SIG-M5 treated with dmso at 0.1 percent for 504 hours (cell line): ENCODE measurements at regions not wholly inside any gene's neighbourhood (a gene's known extent, or its start where the extent isn't known, plus 50 kb on each side); places are given as distances from the start of the nearest gene placed in this dataset.

ENCODE experiments used
- DNase-seq: peaks from one replicate; lab custom pipeline; 2025; ENCODE audit not compliant: unreplicated experiment; lab: John Stamatoyannopoulos, UW

- DNase-seq: no peak
These were observed 209.9 kb downstream of the COL4A1 start for GRCh38 chr13:110097013-110097412.

DNA sequence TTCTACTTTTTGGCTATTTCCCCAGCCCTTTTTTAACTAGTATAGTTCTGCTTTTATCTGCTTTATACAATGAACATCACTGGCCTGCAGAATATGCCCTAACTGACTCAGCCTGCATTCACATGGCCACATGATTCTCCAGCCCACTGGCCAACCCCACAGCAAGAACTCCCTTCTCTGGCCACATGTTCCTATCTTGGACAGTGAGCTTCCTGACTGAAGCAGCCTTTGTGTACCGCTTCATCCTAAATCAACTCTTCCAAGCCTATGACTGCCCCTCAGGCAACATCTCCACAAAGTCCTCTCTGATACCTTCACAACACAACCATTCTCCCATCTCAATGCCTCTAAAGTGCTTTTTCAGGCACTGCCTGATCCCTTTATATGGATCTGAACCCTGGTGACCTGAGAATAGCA, 214.1 kb downstream of the COL4A1 start:
- no peak for DNase-seq

DNA sequence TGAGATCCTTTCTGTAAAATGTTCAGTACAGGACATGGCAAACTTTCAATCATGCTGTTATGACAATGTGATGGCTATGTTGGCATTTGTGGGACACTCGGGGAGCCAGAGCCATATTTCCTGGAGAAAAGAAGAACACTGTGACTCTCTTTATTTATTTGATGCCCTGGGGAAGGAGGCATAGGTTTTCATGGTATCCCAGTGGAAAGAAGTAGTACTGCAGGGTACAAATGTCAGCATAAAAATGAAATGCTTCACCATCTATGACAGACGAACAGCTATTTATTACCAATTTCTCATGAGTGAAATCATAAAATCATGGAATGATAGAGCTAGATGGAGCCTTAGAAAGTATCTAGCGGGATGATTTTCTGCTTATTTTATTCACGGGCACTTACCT, 217.1 kb downstream of the COL4A1 start:
- DNase-seq: no peak

GRCh38 chr13:110089100-110089499, 217.9 kb downstream of the COL4A1 start:
- no peak for DNase-seq

DNA sequence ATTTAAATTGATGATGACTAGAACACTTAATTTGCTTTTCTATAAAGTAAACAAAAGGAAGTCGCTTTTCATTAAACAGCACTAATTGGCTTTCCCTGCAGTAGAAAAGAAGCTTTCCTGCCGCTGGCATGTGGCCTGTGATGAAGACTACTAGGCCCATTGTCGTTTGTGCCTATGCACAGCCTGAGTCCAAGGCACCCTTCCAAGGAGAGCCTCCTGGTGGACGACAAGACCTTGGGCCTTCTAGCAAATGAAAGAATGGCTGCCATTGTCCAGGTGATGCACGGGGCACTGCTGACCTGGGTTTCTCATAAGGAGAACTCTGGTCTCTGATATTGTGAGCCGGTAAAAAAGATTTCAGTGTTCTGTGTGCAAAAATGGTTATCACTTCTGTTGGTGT, 233.0 kb downstream of the COL4A1 start:
- no peak for DNase-seq

DNA sequence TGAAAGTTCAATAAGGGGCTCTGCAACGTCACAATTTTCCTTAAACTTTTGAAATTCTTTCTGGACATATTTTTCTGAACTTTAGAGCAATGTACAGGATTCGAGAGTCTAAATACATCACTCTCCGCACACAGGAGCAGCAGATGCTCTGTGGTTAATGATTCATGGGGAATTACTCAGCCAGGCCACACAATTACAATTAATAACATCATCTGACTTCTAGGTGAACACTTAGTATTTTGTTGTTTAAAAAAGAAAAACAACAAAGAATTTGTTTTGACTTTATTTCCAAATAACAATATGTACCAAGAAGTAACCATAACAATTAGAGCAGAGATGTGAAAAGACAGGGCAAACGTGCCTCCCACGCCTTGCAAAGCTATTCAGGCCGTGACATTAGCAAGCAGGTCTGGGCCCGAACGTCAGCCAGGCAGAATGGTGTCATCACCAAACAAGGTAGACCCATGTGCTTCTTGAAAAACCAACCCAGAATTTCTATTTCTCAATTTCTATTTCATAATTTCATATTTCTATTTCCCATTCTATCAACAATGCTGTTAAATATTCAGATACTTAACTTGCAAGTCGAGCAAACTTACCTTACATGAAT, 236.3 kb downstream of the COL4A1 start:
- no peak for DNase-seq

GRCh38 chr13:110070046-110070445, 236.9 kb downstream of the COL4A1 start:
- no peak for DNase-seq

- DNase-seq: no peak
These were observed 238.8 kb downstream of the COL4A1 start for GRCh38 chr13:110068176-110068473.

DNA sequence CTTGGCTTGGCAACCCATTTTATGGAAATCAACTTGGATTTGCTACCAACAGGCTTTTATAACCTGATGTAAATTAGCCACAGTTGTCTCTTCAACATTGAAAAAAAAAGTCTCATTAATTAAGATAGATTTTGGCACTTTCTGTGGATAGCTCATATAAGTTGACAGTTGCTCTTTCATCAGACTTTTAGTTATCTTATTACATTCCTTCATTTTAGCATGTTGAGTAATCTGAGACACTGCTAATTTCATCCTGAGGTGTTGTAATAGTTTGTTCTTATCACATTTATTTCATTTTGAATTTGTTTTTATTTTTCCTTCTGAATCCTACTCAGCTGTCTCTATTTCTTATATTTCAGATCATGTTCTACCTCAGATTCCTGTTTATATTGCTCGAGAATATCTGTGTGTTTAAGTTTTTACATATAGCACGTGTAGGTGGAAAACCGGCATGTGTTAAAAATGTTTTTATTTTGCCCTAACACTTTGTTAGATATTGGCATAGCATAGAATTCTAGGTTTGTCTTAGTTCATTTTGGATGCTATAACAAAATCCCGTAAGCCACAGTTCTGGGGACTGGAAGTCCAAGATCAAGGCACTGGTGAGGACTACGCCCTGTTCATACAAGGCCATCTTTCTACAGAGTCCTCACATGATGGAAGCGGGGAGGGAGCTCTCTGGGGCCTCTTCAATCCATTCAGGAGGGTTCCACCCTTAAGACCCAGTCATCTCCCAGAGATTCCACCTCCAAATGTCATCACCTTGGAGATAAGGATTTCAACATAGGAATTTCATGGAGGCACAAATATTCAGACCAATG, 239.4 kb downstream of the COL4A1 start:
- peak; percentile 5 for DNase-seq

DNA sequence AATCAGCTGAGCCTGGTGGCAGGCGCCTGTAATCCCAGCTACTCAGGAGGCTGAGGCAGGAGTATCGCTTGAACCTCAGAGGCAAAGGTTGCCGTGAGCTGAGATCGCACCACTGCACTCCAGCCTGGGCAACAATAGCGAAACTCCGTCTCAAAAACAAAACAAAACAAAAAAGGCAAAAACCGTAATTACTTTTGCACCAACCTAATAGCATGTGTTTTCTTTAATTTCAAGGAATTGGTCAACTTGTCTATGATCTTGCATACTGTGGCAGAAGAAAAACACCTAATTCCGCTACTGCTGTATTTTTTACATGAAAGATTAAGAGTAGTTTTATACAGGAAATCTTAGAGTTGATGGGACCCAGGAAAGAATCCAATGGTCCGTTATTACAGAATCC, 241.2 kb downstream of the COL4A1 start:
- no peak for DNase-seq

- no peak for DNase-seq
These were observed 243.2 kb downstream of the COL4A1 start for GRCh38 chr13:110063490-110064421.

DNA sequence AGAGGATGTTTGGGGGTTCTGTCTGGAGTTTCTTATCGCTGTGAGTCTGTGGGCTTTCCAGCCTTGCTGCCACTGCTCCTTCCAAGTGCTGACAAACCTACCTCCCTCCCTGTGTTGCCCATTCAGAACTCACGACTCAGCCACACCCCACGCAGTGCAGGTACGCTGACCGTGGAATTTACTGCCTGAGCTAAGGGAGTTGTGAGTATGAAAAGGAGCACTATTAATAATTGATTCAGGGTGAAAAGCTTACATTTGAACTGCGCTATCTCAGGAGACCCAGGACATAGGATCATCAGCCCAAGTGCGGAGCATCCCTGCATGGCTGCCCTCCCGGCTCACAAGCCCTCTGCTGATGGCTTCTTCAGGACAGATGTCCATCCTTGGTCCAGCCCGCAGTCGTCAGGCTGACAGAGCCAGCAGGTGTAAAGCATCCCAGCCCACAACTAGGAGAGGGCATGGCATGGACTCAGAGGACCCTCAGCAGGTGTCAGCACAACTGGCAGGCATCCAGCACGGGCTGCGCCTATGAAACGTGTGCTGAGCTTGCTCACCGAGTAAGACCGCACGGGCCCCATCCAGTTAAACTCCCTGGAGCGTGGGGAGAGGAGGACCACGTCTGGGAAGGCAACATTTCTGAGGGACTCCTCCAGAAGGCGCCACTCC, 244.0 kb downstream of the COL4A1 start:
- no peak for DNase-seq

DNA sequence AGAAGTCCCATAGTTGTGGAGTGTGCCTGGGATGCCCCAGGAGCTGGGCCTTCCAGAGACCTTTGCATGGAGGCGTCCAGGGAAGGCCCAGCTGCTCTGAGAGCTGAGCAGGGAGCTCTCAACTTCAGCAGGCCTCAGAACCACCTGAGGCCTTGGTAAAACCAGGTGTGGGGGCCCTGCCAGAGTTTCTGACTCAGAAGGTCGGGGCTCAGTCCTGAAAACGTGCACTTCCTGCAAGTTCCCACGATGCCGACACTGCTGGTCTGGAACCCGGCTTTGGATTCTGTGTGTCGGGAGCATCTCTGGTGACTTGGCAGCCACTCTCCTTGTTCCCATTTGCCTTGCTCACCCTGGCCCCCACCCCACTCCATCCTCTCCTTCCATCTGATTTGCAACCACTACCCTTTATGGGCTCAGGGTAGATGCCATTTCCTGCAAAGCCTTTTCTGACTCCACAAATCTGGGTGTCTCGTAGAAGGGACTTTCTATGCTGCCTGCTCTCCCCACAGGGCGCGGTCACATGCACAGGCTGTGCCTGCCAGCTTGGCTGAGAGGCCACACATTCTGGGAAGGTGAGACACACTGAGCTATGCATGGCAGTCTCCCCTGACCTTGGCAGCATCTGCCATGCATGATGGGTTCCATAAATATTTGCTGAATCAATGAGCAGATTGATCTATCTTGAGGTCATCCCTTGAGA, 244.7 kb downstream of the COL4A1 start:
- no peak for DNase-seq

DNA sequence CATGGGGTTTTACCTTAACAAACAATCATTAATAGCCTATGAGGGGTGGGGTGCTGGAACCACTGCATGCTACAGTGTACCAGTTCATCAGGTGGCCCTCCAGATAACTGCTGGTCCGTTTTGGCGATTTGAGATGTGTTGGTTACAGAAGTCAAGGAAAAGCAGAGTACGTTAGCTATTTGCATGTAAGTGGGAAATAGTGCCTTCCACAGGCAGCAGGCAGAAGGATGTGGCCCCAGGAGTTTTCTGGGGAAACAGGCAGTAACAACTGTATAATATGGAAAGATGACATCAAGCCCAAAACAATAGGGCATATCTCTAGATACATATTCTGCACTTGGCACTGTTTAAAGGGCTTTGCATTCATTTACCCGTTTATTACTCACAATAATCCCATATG, 245.7 kb downstream of the COL4A1 start:
- DNase-seq: no peak

GRCh38 chr13:110057052-110057451, 249.9 kb downstream of the COL4A1 start:
- DNase-seq: no peak

DNA sequence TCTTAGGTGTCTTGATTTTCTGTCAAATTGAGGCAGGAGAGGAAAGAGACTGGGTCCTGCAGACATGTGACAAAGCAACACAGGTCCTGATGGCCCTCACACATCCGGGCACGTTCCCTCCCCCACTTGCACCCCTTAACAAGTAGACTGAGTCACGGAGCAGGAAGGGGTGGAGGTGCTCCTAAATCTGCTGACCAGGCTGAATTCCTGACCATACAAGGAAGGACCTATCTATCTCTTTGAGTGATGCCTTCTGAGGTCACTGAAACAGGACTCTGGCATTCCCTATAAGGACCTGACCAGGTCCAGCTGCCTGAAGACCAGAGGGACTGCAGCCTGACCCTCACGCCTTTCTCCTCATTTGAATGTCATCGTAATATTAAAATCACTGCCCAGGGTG, 250.3 kb downstream of the COL4A1 start:
- no peak for DNase-seq

GRCh38 chr13:110055089-110055488, 251.9 kb downstream of the COL4A1 start:
- DNase-seq: no peak

DNA sequence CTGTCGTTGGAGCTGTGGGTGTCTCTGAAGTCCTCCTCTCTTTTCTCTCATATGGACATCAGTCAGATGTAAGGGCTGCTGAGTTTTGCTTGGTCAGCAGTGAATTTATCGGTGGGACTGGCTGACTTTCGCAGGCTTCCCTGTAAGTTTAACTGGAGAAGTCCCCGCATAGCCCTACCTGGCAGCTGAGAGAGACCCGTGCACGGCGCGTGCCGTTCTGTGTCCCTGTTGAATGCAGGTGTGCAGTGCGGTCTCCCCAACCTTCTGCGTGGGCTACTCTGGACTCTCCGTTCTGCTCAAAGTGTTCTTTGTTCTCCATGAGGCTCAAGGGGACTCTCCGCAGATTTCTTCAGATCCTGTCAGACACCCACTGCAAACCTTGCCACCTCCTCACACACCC, 252.9 kb downstream of the COL4A1 start:
- no peak for DNase-seq

- no peak for DNase-seq
These were observed 259.5 kb downstream of the COL4A1 start for GRCh38 chr13:110047496-110047895.

- DNase-seq: no peak
These were observed 260.1 kb downstream of the COL4A1 start for GRCh38 chr13:110046811-110047210.

GRCh38 chr13:110045919-110046318, 259.5 kb upstream of the IRS2 start:
- no peak for DNase-seq
